ENCODE measurements at regions not wholly inside any gene's neighbourhood (a gene's known extent, or its start where the extent isn't known, plus 50 kb on each side); places are given as distances from the start of the nearest gene placed in this dataset.
"Not testable (repeated sequence)": the region's sequence is repeated elsewhere in the genome, so short reads cannot be mapped to it uniquely, and the experiment has no call there.

DNA sequence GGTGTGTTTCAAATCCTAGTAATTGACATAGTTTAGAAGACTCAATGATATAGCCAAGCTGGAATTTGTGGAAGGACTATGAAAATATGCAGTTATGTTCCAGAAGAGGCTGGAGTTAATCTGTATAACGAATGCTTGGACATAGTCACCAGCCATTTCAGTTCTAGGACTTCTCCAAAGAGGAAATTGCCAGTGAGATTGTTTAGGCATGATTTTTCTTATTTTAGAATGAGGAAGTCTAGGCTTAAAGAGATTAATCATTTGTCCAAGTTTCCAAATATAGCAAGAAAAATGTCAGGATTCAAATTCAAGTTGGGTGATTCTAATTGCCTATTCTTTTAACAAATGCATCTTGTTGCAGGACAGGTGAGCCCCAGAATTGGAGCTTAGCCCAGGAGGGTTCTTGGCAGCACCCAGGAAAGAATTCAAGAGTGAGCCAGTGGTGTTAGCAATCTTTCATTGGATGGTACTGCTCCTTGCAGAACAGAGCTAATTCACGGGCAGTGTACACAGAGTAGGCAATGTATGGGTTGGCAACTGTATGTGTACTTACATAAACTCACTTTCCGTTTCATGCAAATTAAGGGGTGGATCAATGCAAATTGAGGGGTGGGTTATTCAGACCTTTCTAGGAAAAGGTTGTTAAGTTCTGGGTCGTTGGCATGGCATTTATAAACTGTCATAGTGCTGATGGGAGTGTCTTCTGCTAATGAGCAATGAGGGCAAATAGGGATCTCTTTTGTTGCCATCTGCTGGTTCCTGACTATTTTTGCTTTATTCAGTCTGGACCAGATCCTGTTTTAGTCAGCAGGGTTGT, 763.1 kb upstream of the SLITRK1 start:
- ATAC-seq (no peak), DNase-seq (ENCODE audit: low spot score) (no peak)

DNA sequence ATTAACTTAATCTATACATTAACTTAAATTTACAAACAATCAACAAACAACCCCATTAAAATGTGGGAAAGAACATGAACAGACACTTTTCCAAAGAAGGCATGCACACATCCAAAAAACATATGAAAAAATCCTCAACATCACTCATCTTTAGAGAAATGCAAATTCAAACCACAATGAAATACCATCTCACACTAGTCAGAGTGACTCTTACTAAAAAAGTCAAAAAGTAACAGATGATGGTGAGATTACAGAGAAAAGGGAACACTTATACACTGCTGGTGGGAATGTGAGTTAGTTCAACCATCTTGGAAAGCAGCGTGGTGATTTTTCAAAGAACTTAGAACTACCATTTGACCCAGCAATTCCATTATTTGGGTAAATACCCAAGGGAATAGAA, 759.2 kb upstream of the SLITRK1 start:
- DNase-seq (ENCODE audit: low spot score), result no peak
- ATAC-seq, result no peak

DNA sequence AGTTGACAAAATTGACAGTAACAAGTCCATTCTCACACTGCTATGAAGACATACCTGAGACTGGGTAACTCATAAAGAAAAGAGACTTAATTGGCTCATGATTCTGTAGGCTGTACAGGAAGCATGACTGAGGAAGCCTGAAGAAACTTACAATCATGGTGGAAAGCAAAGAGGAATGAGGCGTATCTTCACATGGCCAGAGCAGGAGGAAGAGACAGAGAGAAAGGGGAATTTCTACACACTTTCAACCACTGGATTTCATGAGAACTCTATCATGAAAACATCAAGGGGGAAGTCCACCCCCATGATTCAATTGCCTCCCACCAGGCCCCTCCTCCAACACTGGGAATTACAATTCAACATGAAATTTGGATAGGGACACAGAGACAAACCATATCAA, 758.4 kb upstream of the SLITRK1 start:
- no peak for DNase-seq (ENCODE audit: low spot score)
- ATAC-seq, result no peak

DNA sequence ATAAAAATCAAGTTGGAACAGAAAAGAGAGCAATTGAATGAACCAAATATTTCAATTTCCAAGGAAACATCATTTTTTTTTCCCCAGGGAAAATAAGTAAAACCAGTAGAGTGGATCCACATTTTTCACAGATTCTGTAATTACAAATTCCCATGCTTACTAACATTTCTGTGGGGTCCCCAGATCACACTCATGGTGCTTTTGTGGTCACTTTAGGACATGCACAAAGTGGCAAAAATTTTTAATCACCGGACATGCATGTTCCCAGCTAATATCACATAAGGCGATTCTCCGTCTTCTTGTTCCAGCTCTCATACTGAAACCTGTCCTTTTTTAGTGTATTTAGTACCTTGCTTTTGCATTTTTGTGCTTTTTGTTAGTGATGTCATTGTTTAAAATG, 748.2 kb upstream of the SLITRK1 start:
- no peak for ATAC-seq
- DNase-seq (ENCODE audit: low spot score), result no peak

DNA sequence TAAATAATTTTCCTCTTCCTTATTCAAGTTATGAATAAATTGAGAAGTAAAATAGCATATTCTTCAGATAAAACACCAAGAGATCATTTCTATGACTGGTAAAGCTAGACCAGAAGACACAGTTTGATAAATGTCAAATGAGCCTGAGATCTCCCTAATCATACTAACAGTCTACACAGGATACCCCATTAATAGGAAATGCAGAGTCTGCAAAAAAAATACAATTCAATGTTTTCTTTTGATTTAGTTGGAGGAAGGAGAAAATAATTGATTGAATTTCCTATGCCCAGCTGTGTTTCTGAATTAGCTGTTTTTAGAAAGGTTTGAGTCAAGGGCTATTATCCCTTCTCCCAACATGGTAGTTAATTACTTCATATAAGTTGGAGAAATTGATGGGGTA, 734.6 kb upstream of the SLITRK1 start:
- DNase-seq (ENCODE audit: low spot score) (no peak), ATAC-seq (no peak)

DNA sequence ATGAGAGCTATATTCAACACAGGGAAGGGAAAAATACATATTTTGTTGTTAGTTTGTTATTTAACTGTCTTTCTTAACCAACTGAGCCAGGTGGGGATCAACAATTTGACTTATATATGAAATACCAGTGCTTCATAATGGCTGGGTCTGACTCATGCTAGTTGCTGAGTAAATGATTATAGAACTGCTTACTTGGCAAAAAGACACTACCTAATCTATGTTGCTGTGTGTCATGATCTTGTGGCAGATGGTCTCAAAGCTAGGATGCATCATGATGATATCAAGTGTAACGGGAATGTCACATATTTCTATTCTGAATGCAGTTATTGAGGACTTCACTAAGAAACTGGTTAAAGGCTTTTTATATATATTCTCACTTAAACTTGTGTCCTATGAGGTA, 727.4 kb upstream of the SLITRK1 start:
- DNase-seq (ENCODE audit: low spot score) (no peak), ATAC-seq (no peak)

DNA sequence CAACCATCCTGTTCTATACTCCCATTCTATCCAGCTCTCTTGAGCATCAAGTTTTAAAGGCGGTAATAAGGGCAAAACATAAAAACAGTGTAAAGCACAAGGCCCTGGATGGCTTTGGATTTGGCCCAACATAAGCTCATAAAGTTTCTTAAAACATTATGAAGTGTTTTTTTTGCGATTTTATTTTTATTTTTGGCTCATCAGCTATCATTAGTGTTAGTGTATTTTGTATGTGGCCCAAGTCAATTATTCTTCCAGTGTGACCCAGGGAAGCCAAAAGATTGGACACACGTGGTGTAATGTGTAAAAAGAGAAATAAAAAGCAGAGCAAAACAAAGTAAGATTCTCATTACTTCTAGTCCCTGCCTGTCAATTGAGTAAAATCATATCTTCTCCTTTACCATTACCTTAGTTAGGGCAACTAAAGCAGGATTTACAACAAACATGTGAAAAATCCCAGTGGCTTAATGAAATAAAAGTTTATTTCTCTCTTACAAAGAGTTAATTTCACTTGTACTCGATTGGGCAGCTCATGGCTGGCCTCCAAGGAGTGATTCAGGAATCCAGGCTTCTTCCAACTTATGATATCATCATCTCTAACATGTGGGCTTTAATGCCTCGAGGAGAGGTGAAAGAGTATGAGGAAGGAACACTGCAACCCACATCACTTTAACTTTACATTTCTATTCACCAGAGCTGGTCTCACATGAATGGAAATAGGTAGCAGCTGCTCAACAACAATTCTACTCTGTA, 725.2 kb upstream of the SLITRK1 start:
- DNase-seq (ENCODE audit: low spot score), result no peak
- ATAC-seq, result no peak

DNA sequence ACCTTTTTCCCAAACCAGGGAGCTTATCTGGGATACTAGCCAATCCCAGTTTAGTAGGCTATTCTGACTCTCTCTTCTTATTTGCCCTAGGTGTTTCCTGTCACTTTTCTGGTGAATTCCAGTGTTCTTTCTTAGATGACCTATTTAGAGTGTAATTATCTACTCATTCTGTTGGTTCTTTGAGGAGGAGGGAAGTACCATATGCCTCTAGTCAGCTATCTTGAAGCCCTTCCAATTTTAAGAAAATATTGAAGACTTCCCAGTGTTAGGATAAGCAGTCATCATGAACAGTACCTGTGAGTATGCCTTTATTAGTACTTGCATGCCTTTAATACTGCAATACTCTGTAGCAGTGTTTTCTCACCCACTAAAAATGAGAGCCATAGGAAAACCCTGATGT, 724.3 kb upstream of the SLITRK1 start:
- ATAC-seq (no peak), DNase-seq (ENCODE audit: low spot score) (no peak)

DNA sequence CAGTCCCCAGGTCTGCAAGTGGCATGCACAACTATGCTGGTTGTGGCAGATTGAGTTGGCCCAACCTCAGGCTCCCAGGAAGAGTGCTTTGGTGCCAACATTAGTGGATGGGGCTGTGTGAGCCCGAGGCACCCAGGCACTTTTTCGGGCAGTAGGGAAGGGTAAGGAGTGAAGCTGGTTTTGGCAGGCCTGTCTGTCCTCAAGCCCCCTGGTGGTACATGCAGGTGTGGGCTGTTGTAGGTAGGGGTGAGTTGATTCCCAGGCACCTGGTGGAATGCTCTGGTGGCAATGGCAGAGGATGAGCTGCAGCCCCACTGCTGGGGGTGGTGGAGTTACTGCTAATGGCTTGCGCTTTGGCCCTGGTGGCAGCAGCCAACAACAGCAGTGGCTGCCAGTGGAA, 723.7 kb upstream of the SLITRK1 start:
- no peak for DNase-seq (ENCODE audit: low spot score)
- no peak for ATAC-seq

DNA sequence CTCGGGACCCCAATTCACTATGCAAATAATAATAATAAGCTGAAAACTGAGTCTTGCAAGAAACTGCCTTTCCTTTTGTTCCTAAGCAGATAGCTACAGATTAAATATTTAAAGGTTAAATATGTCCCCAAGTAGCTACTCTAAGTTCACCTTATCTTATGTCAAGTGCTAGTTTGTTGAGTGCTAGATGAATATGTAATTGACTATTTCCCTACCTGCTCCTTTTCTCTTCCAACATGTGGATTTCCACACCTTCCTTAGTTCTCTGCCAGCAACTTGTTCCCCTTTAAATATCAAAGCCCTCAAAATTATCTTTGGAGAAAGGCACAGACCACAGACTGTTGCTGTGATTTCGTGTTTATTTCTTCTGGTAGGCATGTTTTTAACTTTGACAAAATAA, 709.2 kb upstream of the SLITRK1 start:
- DNase-seq (ENCODE audit: low spot score) (no peak), ATAC-seq (no peak)

DNA sequence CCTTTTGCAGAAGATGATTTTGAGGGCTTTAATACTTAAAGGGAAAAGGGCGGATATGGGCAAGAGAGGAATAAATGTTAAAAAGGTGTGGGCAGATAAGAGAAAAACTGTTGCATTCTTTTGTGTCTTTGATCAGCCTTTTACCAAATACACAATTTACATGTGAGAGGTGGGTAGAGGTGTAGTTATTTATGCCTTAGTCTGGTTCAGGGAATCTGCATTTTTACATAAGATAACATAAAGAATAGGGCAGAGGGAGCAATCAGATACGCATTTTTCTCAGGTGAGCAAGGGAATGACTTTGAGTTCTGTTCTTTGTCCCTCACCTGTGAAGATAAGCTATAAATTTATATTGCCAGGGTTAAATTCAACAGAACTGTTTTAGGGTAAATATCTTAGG, 708.4 kb upstream of the SLITRK1 start:
- ATAC-seq, result no peak
- DNase-seq (ENCODE audit: low spot score), result no peak

DNA sequence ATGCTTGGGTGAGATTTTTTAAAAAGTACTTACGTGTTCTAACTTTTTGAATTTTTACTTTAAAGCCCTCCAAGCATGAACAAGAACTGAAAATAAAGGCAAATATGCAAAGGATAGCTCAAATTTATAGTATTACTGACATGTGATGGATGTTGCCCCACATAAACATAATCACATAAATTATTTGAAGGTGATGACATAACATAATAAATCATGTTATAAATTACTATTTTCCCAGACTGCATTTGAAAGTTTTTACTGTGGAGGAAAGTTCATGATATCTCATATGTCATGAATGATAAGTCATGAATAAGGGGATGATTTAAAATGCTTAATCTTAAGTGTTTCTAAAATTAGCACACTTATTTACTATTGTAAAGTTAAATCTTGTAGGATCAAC, 705.7 kb upstream of the SLITRK1 start:
- DNase-seq (ENCODE audit: low spot score) (no peak), ATAC-seq (no peak)

DNA sequence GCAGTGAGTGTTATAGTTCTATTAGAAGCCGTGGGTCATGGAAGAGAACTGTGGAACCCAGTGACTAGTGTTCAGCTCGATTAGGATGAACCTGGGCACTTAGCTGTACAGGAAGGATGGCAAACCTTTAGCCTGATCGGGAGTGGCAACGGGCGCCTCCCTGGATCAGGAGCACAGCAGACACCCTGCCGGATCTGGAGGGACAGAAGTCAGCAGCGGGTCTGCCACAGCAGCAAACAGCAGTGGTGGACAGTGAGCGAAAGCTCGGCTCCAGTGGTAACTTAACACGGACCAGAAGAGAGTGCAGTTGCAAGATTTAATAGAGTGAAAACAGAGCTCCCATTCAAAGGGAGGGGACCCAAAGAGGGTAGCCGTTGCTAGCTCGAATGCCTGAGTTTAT, 697.6 kb upstream of the SLITRK1 start:
- DNase-seq (ENCODE audit: low spot score), result not testable (repeated sequence)

DNA sequence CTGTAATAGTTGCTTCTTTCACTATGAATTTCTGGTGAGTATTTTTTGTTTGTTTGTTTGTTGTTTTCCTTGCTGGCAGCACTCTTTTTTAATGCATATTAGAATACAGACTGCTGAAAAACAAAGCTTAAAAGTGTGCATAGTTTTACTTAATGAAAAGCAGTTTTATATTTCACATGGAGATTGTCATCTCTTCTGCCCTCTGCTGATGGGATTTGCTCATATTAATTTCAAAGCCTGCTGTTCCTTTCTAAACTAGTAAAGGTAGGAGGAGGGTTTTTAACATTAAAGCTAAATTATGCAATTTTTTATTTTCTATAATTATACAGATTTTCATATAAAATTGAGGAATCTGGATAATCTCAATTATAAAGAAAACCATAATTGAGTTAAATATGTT, 692.6 kb upstream of the SLITRK1 start:
- DNase-seq (ENCODE audit: low spot score) (no peak), ATAC-seq (no peak)

More for the DNA sequence above, 697.6 kb upstream of the SLITRK1 start:
- ATAC-seq, result not testable (repeated sequence)

DNA sequence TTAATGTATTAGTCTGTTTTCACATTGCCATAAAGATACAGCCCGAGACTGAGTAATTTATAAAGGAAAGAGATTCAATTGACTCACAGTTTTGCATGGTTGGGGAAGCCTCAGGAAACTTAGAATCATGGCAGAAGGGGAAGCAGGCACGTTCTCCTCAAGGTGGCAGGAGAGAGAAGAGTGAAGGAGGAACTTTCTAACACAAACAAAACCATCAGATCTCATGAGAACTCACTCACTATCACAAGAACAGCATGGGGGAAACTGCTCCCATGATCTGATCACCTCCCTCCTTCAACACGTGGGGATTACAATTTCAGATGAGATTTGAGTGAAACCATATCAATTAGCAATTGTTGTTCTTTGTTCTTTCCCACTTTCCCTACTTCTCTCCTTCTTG, 689.0 kb upstream of the SLITRK1 start:
- DNase-seq (ENCODE audit: low spot score), result no peak
- ATAC-seq, result no peak

DNA sequence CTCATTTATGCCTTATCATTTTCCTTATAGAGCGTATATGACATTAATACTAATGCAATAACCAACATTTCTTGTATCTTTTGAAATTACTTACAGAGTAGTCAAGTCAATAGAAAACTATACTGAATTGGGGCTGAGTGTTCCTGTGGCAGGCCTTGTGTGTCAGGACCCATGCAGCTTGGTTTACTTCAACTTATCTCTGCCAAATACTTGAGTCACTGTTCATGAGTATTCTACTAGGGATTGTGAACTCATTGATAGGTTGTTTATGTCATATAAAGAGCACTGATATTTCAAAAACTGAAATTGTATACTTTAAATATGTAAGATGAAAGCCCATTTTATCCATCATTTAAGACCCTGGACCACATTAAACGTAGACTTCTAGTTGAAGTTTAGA, 688.6 kb upstream of the SLITRK1 start:
- ATAC-seq (no peak), DNase-seq (ENCODE audit: low spot score) (no peak)

DNA sequence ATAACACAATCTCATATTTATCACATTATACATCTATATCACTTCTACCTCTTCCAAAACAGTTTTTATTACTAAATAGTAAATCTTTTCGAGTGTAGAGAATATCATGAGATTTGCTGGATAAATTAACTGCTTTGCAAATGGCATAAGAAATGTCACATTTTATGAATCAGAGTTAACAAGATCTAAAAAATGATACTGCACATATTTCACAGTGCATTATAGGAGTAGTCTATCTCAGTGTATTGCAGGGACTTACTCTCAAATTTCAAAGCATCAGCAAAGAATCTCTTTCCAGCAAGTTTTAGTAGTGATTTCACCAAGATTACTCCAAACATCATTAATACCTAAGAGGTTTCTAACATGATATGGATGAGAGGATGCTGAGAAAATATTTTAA, 687.1 kb upstream of the SLITRK1 start:
- ATAC-seq (no peak), DNase-seq (ENCODE audit: low spot score) (no peak)

DNA sequence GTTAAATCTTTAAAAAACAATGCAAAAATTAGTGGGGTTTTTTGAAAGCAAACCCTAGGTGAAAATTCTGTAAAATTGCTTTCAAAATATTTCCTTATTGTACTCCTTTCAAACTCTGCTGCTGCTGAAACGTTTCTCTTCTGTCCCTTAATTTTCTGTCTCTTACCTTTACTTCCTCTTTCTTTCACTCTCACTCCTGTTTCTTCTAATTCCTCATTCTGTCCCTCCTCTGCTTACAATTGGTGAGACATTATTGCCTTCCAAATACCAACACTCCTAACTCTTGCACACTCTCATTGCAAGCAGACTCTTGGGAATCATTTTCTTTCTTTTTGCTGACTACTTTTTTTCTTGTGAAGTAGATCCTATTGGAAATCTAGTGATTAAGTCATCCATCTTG, 685.6 kb upstream of the SLITRK1 start:
- no peak for DNase-seq (ENCODE audit: low spot score)
- no peak for ATAC-seq

DNA sequence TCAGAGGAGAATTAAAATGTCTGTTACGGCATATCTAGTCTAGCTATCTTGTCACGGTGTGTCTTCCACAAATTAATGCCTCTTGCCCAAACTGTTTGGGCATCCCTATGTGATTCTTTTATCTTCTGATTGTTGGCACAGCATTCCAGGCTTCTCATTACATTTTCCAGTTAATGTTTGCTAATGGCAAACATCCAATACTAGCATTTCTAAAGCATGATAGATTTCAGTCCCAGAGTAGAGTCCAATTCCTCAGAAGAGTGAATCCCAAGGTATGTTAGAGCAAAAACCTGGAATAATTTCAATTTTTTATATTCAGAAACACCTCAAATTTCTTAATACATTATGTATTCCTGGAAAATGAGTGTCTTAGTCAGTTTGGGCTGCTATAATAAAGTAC, 684.5 kb upstream of the SLITRK1 start:
- ATAC-seq (no peak), DNase-seq (ENCODE audit: low spot score) (no peak)

DNA sequence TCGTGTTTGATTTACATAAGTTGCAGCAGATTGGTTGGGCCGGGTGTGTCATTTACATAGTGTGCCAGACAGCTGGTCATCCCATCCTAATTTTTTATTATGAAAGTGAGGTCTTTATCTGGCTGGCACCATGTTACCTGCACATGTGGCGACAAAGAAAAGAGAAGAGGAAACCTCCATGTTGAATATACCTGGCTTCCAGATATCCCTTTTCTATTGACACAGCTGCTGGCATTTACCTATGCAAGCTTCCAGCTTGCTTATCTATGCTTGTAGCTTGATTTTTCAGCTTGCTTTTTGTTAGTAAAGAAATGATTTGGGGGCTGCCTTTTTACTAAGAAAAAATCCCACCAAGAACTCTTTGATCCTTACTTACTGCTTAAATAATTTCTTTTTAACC, 681.3 kb upstream of the SLITRK1 start:
- no peak for ATAC-seq
- no peak for DNase-seq (ENCODE audit: low spot score)

DNA sequence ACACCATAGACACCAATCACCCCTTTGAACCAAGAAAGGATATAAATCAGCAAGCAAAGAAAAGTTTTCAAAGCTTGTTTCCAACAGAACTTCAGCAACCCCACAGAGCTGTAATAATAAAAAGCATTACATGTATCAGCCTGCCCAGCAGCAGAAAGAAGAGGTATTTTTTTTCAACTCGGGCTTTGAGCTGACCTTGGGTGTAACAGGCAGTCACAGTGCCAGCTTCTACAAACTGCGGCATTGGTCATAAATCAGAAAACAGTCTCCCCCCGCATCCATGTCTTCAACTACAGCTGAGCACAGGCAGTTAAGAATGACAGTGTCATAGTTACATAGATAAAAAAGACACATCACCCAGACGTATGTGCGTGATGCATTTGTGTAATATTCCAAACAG, 671.0 kb upstream of the SLITRK1 start:
- no peak for DNase-seq (ENCODE audit: low spot score)
- ATAC-seq, result no peak

DNA sequence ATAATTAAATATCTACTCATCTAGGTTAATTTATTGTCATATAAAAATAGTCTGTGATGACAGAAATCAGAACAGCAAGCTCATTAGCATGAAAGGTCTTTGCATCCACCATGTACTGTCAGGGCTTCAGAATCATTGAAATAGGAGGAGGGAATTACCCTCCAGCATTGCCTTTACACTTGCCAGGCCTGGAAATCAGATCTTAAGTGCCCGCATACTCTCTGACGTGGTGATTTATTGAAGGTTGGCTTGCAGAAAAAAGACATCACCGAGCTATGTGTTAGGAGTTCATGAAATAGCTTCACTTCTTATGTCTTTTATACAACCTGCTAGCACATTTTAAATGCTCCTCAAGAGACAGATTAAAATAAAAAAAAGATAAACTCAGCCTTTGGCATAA, 661.7 kb upstream of the SLITRK1 start:
- no peak for ATAC-seq

DNA sequence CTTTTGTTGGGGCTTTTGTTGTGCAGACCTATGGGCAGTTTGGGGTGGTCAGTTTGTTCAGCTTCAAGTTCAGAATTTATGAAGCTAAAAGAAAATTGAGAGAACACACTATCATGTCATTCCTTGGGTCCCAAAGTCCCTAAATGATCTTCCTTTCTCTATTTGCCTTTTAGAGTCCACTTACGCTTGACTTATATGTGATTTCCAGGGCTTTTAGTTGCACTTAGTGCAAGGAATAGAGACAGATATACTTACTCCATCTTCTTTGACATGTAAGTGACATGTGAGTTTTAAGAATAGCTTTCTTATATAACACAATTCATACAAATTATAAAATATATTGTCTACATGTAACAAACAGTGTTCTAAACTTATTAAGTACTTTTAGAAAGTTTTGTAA, 660.1 kb upstream of the SLITRK1 start:
- ATAC-seq, result no peak
- no peak for DNase-seq (ENCODE audit: low spot score)

More for the DNA sequence above, 661.7 kb upstream of the SLITRK1 start:
- no peak for DNase-seq (ENCODE audit: low spot score)
